Ishikawa (cell line): ENCODE measurements at regions not wholly inside any gene's neighbourhood (a gene's known extent, or its start where the extent isn't known, plus 50 kb on each side); places are given as distances from the start of the nearest gene placed in this dataset.

ENCODE experiments used
- CREB1 ChIP-seq: IDR thresholded peaks from 2 replicates; pipeline ENCODE4 v1.6.1; 2012; ENCODE audit warnings: low read depth
- EP300 ChIP-seq: IDR thresholded peaks from 2 replicates; pipeline ENCODE4 v1.6.1; 2012; ENCODE audit warnings: borderline replicate concordance
- FOXM1 ChIP-seq: IDR thresholded peaks from 2 replicates; pipeline ENCODE4 v1.6.1; 2012; ENCODE audit warnings: low read depth, borderline replicate concordance
- MAX ChIP-seq: IDR thresholded peaks from 2 replicates; pipeline ENCODE4 v1.6.1; 2012
- NFIC ChIP-seq: IDR thresholded peaks from 2 replicates; pipeline ENCODE4 v1.6.1; 2012
- RAD21 ChIP-seq: IDR thresholded peaks from 2 replicates; pipeline ENCODE4 v1.6.1; 2012; ENCODE audit warnings: low read depth
- REST ChIP-seq: IDR thresholded peaks from 2 replicates; pipeline ENCODE4 v1.6.1; 2012; ENCODE audit warnings: low read depth, mild to moderate bottlenecking
- TAF1 ChIP-seq: IDR thresholded peaks from 2 replicates; pipeline ENCODE4 v1.6.1; 2012; ENCODE audit warnings: low read depth, mild to moderate bottlenecking
- USF1 ChIP-seq: IDR thresholded peaks from 2 replicates; pipeline ENCODE4 v1.6.1; 2012
- YY1 ChIP-seq: IDR thresholded peaks from 2 replicates; pipeline ENCODE4 v1.6.1; 2012; ENCODE audit warnings: low read depth

- TF ChIP-seq FOXM1, result no peak
- TF ChIP-seq MAX, result no peak
- TF ChIP-seq CREB1, result no peak
- no peak for TF ChIP-seq REST
- no peak for TF ChIP-seq USF1
- TF ChIP-seq EP300, result no peak
- no peak for TF ChIP-seq RAD21
- TF ChIP-seq YY1, result no peak
- TF ChIP-seq TAF1, result no peak
- TF ChIP-seq NFIC, result no peak
Measured at GRCh38 chr15:93372865-93373223, 283.8 kb upstream of the RGMA start.
